H1 (cell line): ENCODE measurements at regions not wholly inside any gene's neighbourhood (a gene's known extent, or its start where the extent isn't known, plus 50 kb on each side); places are given as distances from the start of the nearest gene placed in this dataset.

Experiments
- CHD2 ChIP-seq: IDR thresholded peaks from 2 replicates; pipeline ENCODE4 v1.6.1; 2012; ENCODE audit warnings: low read length, improper control_type of control experiment
- YY1 ChIP-seq: IDR thresholded peaks from 2 replicates; pipeline ENCODE4 v1.6.1; 2011; ENCODE audit warnings: low read depth, mild to moderate bottlenecking, low read length

GRCh38 chr3:135576751-135577150 lies 388.8 kb upstream of the PPP2R3A start:
- TF ChIP-seq CHD2 (no peak), YY1 (no peak)
